MCF 10A (cell line): ENCODE measurements at regions not wholly inside any gene's neighbourhood (a gene's known extent, or its start where the extent isn't known, plus 50 kb on each side); places are given as distances from the start of the nearest gene placed in this dataset.

Source experiments
- BruUV-seq: library from RNA; stranded (reverse); fragments of 400-500 nt; replicated peaks from 2 replicates; lab custom pipeline; 2021; lab: Mats Ljungman, UMichigan
- CTCF ChIA-PET: fragments of 300-600 bp; sonication (Branson Sonifier 250); formaldehyde crosslinking; extraction: SDS; loops from one replicate; lab custom pipeline; 2021; ENCODE audit warnings: antibody characterized with exemption, inconsistent platforms; lab: Yijun Ruan, JAX
- POLR2A ChIA-PET: fragments of 300-600, 350-650 bp; sonication (Branson Sonifier 250); formaldehyde crosslinking; extraction: SDS; loops from one replicate; lab custom pipeline; 2020; ENCODE audit warnings: antibody characterized with exemption, inconsistent platforms; lab: Yijun Ruan, JAX
- DNase-seq: peaks from one replicate; pipeline ENCODE4 v3.0.0-alpha.2; 2018; ENCODE audit not compliant: unreplicated experiment
- H3K27ac Mint-ChIP-seq: one replicate; pipeline ENCODE4 v1.8.0; 2022; ENCODE audit warnings: mild to moderate bottlenecking, low read depth, mixed read lengths; ENCODE audit not compliant: unreplicated experiment
- H3K27me3 Mint-ChIP-seq: one replicate; pipeline ENCODE4 v1.8.0; 2022; ENCODE audit warnings: mixed read lengths; ENCODE audit not compliant: insufficient read depth, unreplicated experiment
- H3K36me3 Mint-ChIP-seq: one replicate; pipeline ENCODE4 v1.8.0; 2022; ENCODE audit warnings: mild to moderate bottlenecking, moderate library complexity, mixed read lengths; ENCODE audit not compliant: insufficient read depth, unreplicated experiment
- H3K4me1 Mint-ChIP-seq: one replicate; pipeline ENCODE4 v1.8.0; 2022; ENCODE audit warnings: mixed read lengths; ENCODE audit not compliant: insufficient read depth, unreplicated experiment
- H3K4me3 Mint-ChIP-seq: one replicate; pipeline ENCODE4 v1.8.0; 2022; ENCODE audit warnings: mild to moderate bottlenecking, moderate library complexity, mixed read lengths; ENCODE audit not compliant: unreplicated experiment
- H3K9me3 Mint-ChIP-seq: one replicate; pipeline ENCODE4 v1.8.0; 2022; ENCODE audit warnings: mixed read lengths; ENCODE audit not compliant: unreplicated experiment
- CTCF ChIP-seq: fragments of 200-600 bp; IDR thresholded peaks from one replicate; pipeline ENCODE4 v1.8.0; 2022; ENCODE audit warnings: antibody characterized with exemption, mild to moderate bottlenecking; ENCODE audit not compliant: unreplicated experiment
- intact Hi-C: fragments of 100-400 bp; cut with micrococcal nuclease; formaldehyde crosslinking; loops from 2 replicates; pipeline ENCODE4 v1.14.1; 2022

- CTCF ChIA-PET: no interaction called here
- DNase-seq: no peak
- Mint-ChIP-seq H3K27ac (peak overlapping the region; percentile 63), H3K9me3 (peaks cover 8% of the 10 kb centered on the region), H3K36me3 (no peaks in the 10 kb centered on the region), H3K4me1 (peaks cover 21% of the 10 kb centered on the region), H3K4me3 (no peak overlapping the region), H3K27me3 (no peaks in the 10 kb centered on the region)
- intact Hi-C loops: no loop called here
- TF ChIP-seq CTCF: no peak
- POLR2A ChIA-PET: interaction anchor here (1.1 kb wide), 1 partner anchor 24 kb away, joined by 3 read pairs; no protein-coding TSS in a partner anchor
- no TSS peak for BruUV-seq
These were observed 806.6 kb downstream of the SQOR start for GRCh38 chr15:46441294-46442062.

GRCh38 chr15:46442184-46442583, 807.4 kb downstream of the SQOR start:
- TF ChIP-seq CTCF: no peak
- H3K27ac Mint-ChIP-seq: peak overlapping the region; percentile 63
- DNase-seq: peak; percentile 0
- intact Hi-C loops: no loop called here
- no peaks in the 10 kb centered on the region for H3K36me3 Mint-ChIP-seq
- H3K4me1 Mint-ChIP-seq: peaks cover 21% of the 10 kb centered on the region
- H3K9me3 Mint-ChIP-seq: peaks cover 8% of the 10 kb centered on the region
- no peaks in the 10 kb centered on the region for H3K27me3 Mint-ChIP-seq
- ChIA-PET POLR2A (interaction anchor here (0.7 to 1.1 kb wide), 2 partner anchors 25 to 289 kb away, joined by 3 to 5 read pairs; no protein-coding TSS in a partner anchor), CTCF (no interaction called here)
- no TSS peak for BruUV-seq
- no peak overlapping the region for H3K4me3 Mint-ChIP-seq

GRCh38 chr15:46442901-46443590, 808.2 kb downstream of the SQOR start:
- no peaks in the 10 kb centered on the region for H3K27me3 Mint-ChIP-seq

More at GRCh38 chr15:46442901-46443590, 808.2 kb downstream of the SQOR start:
- Mint-ChIP-seq H3K36me3 (no peaks in the 10 kb centered on the region), H3K4me1 (peaks cover 21% of the 10 kb centered on the region), H3K9me3 (peaks cover 8% of the 10 kb centered on the region), H3K27ac (no peak overlapping the region), H3K4me3 (no peak overlapping the region)
- ChIA-PET CTCF (interaction anchor here (0.8 kb wide), 1 partner anchor 131 kb away, joined by 3 read pairs; no protein-coding TSS in a partner anchor), POLR2A (no interaction called here)
- intact Hi-C loops: no loop called here
- no peak for DNase-seq
- TF ChIP-seq CTCF: no peak
- no TSS peak for BruUV-seq
